GM13976 (cell line): ENCODE measurements at regions not wholly inside any gene's neighbourhood (a gene's known extent, or its start where the extent isn't known, plus 50 kb on each side); places are given as distances from the start of the nearest gene placed in this dataset.

Experiments
- DNase-seq: peaks from one replicate; pipeline ENCODE4 v3.0.0; 2012; ENCODE audit warnings: low spot score
- in situ Hi-C: fragments of 300-500 bp; cut with MboI; formaldehyde crosslinking; loops from one replicate; pipeline ENCODE4 v1.12.0; 2022; ENCODE audit warnings: low sequenced_read_pairs, mixed read lengths, inconsistent platforms; ENCODE audit not compliant: unreplicated experiment
- TF ChIP-seq, protein P1 (sequence below): IDR thresholded peaks from 2 replicates; pipeline ENCODE4 v1.5.1; 2012; ENCODE audit warnings: borderline replicate concordance, mild to moderate bottlenecking; ENCODE audit not compliant: insufficient read depth; ENCODE audit errors: extremely low read depth, missing control alignments, control extremely low read depth

DNA sequence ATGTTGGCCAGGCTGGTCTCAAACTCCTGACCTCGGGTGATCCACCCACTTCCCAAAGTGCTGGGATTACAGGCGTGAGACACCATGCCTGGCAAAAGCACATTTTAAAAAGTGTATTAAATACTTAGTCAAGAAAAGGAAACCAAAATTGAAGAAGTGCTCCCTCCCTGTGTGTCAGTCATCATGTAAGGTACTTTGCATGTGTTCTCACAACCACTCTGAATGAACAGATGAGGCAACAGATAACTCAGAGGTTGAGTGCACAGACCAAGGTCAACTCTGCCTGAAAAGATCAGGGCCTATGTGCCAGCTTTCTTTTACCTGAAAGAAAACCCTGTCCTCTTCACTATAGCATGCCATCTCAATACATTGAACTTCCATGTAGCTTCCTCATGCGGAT lies 289.7 kb downstream of the MRPS30 start:
- TF ChIP-seq, protein P1, sequence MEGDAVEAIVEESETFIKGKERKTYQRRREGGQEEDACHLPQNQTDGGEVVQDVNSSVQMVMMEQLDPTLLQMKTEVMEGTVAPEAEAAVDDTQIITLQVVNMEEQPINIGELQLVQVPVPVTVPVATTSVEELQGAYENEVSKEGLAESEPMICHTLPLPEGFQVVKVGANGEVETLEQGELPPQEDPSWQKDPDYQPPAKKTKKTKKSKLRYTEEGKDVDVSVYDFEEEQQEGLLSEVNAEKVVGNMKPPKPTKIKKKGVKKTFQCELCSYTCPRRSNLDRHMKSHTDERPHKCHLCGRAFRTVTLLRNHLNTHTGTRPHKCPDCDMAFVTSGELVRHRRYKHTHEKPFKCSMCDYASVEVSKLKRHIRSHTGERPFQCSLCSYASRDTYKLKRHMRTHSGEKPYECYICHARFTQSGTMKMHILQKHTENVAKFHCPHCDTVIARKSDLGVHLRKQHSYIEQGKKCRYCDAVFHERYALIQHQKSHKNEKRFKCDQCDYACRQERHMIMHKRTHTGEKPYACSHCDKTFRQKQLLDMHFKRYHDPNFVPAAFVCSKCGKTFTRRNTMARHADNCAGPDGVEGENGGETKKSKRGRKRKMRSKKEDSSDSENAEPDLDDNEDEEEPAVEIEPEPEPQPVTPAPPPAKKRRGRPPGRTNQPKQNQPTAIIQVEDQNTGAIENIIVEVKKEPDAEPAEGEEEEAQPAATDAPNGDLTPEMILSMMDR = no peak
- in situ Hi-C loops = no loop called here
- DNase-seq = no peak

GRCh38 chr5:45101146-45101545 lies 292.4 kb downstream of the MRPS30 start:
- DNase-seq = no peak
- TF ChIP-seq, protein P1 = no peak
- in situ Hi-C loops = no loop called here

GRCh38 chr5:45105491-45105994 lies 296.8 kb downstream of the MRPS30 start:
- in situ Hi-C loops = no loop called here
- no peak for DNase-seq
- TF ChIP-seq, protein P1 = no peak

DNA sequence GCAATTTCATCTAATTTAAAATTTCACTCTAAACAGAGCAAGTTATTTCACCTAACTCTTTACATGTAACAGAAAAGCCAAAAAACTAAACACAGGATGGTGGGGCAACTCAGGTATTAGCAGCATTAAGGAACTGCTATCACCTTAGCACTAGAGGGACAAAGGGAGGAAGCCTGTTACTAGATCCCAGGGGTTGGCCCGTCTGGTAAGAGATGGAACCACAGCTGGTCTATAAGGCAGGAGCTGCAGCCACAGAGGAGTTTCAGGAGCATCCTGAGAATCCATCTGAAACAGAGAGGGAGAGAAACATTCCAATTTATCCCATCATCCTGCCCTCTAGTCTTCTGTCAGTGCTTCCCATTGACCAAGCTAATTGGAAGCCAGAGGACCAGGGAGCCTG lies 300.3 kb downstream of the MRPS30 start:
- in situ Hi-C loops = no loop called here
- DNase-seq = no peak
- TF ChIP-seq, protein P1 = no peak

- in situ Hi-C loops = no loop called here
- no peak for DNase-seq
- TF ChIP-seq, protein P1 = no peak
Measured at GRCh38 chr5:45109636-45110035, 300.9 kb downstream of the MRPS30 start.

GRCh38 chr5:45110399-45110798 lies 301.7 kb downstream of the MRPS30 start:
- in situ Hi-C loops = no loop called here
- no peak for DNase-seq
- TF ChIP-seq, protein P1 = no peak

- TF ChIP-seq, protein P1 = no peak
- in situ Hi-C loops = no loop called here
- DNase-seq = no peak
Measured at GRCh38 chr5:45113726-45114125, 305.0 kb downstream of the MRPS30 start.
